ENCODE measurements at regions not wholly inside any gene's neighbourhood (a gene's known extent, or its start where the extent isn't known, plus 50 kb on each side); places are given as distances from the start of the nearest gene placed in this dataset.

- ATAC-seq (no peak), DNase-seq (ENCODE audit: low spot score in 2 of 2) (no peak)
- no peak overlapping the region for H3K4me3 Mint-ChIP-seq
- peaks cover 11% of the 10 kb centered on the region for H3K9me3 Mint-ChIP-seq
- no peaks in the 10 kb centered on the region for H3K4me1 Mint-ChIP-seq
- no peak overlapping the region for H3K27ac Mint-ChIP-seq
- H3K36me3 Mint-ChIP-seq: no peaks in the 10 kb centered on the region
Measured at GRCh38 chr7:137172105-137172590, 171.4 kb downstream of the PTN start.

DNA sequence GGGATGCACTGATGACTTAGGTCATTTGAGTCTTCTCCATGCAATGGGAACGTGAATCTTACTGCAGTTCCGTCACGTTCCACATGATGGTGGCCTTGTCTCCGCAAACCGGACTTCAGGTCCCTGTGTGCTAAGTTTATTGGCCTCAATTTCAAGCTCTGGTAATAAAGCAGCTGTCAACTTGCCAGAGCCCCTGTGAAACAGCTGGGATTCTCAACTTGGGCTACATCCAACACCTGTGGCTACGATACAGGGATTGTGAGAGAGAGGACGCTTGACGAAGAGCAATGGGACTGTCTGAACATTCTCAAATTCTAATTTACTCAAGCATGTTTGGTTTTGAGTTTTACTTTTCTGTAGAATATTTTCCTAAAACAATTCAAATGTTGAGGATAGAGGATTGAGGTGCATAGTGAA is 174.2 kb downstream of the PTN start:
- H3K4me3 Mint-ChIP-seq: no peak overlapping the region

DNA sequence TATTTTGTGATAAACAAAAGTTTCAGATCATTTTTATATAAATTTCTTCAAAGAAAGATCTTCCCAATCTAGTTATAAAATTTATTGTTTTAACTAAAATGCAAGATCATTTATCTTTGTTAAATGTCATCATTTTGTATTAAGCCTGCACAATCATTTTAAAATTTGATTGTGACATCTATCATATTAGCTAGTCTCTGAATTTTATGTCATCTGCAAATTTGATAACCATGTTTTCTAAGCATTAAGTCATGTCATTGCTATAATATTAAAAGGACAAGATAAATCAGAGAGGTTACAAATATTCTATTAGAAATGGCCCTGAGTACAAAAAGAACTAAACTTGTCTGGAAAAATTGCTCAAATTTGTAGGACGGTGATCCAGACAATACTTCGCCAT is 175.9 kb downstream of the PTN start:
- Mint-ChIP-seq H3K36me3 (no peaks in the 10 kb centered on the region), H3K27ac (no peak overlapping the region), H3K9me3 (peaks cover 6% of the 10 kb centered on the region), H3K4me3 (no peak overlapping the region), H3K4me1 (no peaks in the 10 kb centered on the region)
- DNase-seq (ENCODE audit: low spot score in 2 of 2) (no peak), ATAC-seq (no peak)

More for the DNA sequence above, 174.2 kb downstream of the PTN start:
- peaks cover 7% of the 10 kb centered on the region for H3K9me3 Mint-ChIP-seq
- H3K27ac Mint-ChIP-seq: no peak overlapping the region
- ATAC-seq: no peak
- no peak for DNase-seq (ENCODE audit: low spot score in 2 of 2)
- no peaks in the 10 kb centered on the region for H3K36me3 Mint-ChIP-seq
- no peaks in the 10 kb centered on the region for H3K4me1 Mint-ChIP-seq

DNA sequence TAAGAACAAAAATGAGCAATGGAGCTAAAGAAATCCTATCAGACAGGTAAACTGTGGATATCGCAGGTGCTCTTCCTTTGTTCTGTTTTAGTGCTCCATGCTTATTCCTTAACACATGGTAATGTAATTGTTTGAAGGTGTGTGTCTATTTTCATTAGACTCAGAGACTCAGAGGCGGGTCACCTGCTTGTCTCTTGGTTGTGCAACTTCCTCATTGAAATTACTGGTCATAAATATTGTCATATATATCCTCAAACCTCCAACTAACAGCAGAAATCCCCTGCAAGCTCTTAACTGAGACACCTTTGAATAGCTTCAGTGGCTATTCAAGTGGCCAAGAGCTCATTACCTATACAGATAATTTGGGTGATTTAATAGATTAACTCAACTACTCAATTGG is 177.2 kb downstream of the PTN start:
- Mint-ChIP-seq H3K9me3 (peaks cover 8% of the 10 kb centered on the region), H3K4me1 (no peaks in the 10 kb centered on the region), H3K27ac (no peak overlapping the region), H3K36me3 (no peaks in the 10 kb centered on the region), H3K4me3 (no peak overlapping the region)
- ATAC-seq: no peak
- no peak for DNase-seq (ENCODE audit: low spot score in 2 of 2)

DNA sequence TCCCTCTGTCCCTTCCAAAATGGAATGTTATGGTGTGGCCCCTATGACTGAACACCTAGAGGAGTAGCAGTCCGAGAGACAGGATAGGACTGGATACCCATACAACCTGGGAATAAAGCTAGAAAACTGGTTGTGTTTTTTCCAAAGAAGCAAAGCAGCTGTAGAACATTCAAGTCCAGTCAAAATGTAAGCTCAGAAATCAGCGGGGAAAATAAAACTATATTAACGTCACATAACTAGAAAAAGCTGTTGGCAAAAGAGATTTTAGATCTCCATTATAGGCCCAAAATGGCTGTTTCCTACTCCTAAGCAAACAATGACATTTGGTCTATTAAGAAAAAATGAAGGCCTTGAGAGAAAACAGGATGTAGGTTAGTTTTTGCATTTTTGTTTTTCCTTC is 177.7 kb downstream of the PTN start:
- Mint-ChIP-seq H3K4me3 (no peak overlapping the region), H3K36me3 (no peaks in the 10 kb centered on the region), H3K9me3 (peaks cover 13% of the 10 kb centered on the region), H3K27ac (no peak overlapping the region), H3K4me1 (no peaks in the 10 kb centered on the region)
- DNase-seq (ENCODE audit: low spot score in 2 of 2): no peak
- ATAC-seq: no peak

- Mint-ChIP-seq H3K9me3 (peaks cover 15% of the 10 kb centered on the region), H3K27ac (no peak overlapping the region)
- ATAC-seq: no peak
Measured at GRCh38 chr7:137165241-137165640, 178.3 kb downstream of the PTN start.

GRCh38 chr7:137164251-137164650 is 179.3 kb downstream of the PTN start:
- no peak overlapping the region for H3K4me3 Mint-ChIP-seq
- no peak for ATAC-seq
- no peaks in the 10 kb centered on the region for H3K4me1 Mint-ChIP-seq

More at GRCh38 chr7:137165241-137165640, 178.3 kb downstream of the PTN start:
- no peak for DNase-seq (ENCODE audit: low spot score in 2 of 2)
- no peaks in the 10 kb centered on the region for H3K36me3 Mint-ChIP-seq
- no peaks in the 10 kb centered on the region for H3K4me1 Mint-ChIP-seq
- no peak overlapping the region for H3K4me3 Mint-ChIP-seq

DNA sequence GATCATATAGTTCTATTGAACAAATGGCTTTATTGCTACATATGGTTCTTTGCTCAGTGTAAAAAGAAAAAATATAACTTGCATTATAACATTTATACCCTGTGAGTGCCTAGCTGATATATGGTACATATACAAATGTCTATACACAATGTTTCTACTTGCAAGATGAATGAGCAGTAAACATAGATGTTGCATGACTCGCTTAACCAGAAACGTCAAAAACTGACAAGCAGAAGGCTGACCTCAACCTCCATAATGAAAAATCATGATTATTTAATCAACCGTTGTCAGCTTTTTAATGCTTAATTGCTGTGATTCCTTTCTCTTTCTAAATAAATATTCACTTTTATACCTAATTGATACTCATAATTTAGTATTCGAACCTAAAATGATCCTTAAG is 183.3 kb downstream of the PTN start:
- ATAC-seq (no peak), DNase-seq (ENCODE audit: low spot score in 2 of 2) (no peak)
- Mint-ChIP-seq H3K4me3 (no peak overlapping the region), H3K4me1 (no peaks in the 10 kb centered on the region), H3K27ac (no peak overlapping the region), H3K36me3 (no peaks in the 10 kb centered on the region), H3K9me3 (peaks cover 20% of the 10 kb centered on the region)

More at GRCh38 chr7:137164251-137164650, 179.3 kb downstream of the PTN start:
- no peaks in the 10 kb centered on the region for H3K36me3 Mint-ChIP-seq
- no peak for DNase-seq (ENCODE audit: low spot score in 2 of 2)
- H3K27ac Mint-ChIP-seq: no peak overlapping the region
- peaks cover 17% of the 10 kb centered on the region for H3K9me3 Mint-ChIP-seq

DNA sequence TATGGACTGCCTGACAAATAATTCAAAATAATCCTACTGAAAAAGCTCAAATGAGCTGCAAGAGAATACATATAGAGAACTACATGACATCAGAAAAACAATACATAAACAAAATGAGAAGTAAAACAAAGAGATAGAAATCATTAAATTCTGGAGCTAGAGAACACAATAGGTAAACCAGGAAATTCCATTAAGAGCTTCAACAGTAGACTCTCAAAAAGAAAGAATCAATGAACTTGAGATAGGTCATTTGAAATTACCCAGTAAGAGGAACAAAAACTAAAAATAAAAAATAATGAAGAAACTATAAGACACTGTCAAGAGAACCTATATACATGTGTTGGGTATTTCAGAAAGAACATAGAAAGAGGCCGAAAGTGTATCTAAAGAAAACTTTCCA is 186.3 kb downstream of the PTN start:
- H3K27ac Mint-ChIP-seq: no peak overlapping the region
- no peaks in the 10 kb centered on the region for H3K36me3 Mint-ChIP-seq
- no peak overlapping the region for H3K4me3 Mint-ChIP-seq
- H3K9me3 Mint-ChIP-seq: peaks cover 19% of the 10 kb centered on the region
- DNase-seq (ENCODE audit: low spot score in 2 of 2) (no peak), ATAC-seq (no peak)
- no peaks in the 10 kb centered on the region for H3K4me1 Mint-ChIP-seq

- no peak overlapping the region for H3K4me3 Mint-ChIP-seq
- no peak overlapping the region for H3K27ac Mint-ChIP-seq
- no peak for DNase-seq (ENCODE audit: low spot score in 2 of 2)
- no peaks in the 10 kb centered on the region for H3K36me3 Mint-ChIP-seq
- no peaks in the 10 kb centered on the region for H3K4me1 Mint-ChIP-seq
- H3K9me3 Mint-ChIP-seq: peaks cover 7% of the 10 kb centered on the region
- no peak for ATAC-seq
Measured at GRCh38 chr7:137151690-137152052, 191.9 kb downstream of the PTN start.

GRCh38 chr7:137151041-137151689 is 192.4 kb downstream of the PTN start:
- H3K9me3 Mint-ChIP-seq: peaks cover 8% of the 10 kb centered on the region
- no peak for ATAC-seq
- no peak overlapping the region for H3K4me3 Mint-ChIP-seq
- no peaks in the 10 kb centered on the region for H3K36me3 Mint-ChIP-seq
- no peak for DNase-seq (ENCODE audit: low spot score in 2 of 2)
- no peaks in the 10 kb centered on the region for H3K4me1 Mint-ChIP-seq
- no peak overlapping the region for H3K27ac Mint-ChIP-seq

DNA sequence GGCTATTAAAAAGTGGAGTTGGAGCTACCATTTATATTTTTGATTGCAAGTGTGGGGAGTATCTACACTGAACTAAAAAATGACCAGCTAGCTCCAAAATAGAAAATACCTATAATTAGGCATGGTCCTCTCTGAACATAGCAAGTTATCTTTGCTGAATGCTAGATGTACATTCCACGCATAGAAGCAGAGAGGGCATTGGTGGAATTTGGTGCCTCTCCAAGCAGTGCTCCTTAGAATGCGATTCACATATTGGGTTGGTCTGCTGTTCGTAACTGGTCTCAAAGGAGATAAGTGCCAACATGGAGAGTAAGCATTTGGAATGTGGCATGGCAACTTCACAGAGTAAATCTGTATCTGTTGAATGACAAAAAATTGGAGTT is 196.2 kb downstream of the PTN start:
- no peak overlapping the region for H3K27ac Mint-ChIP-seq
- H3K36me3 Mint-ChIP-seq: no peaks in the 10 kb centered on the region
- no peak overlapping the region for H3K4me3 Mint-ChIP-seq

DNA sequence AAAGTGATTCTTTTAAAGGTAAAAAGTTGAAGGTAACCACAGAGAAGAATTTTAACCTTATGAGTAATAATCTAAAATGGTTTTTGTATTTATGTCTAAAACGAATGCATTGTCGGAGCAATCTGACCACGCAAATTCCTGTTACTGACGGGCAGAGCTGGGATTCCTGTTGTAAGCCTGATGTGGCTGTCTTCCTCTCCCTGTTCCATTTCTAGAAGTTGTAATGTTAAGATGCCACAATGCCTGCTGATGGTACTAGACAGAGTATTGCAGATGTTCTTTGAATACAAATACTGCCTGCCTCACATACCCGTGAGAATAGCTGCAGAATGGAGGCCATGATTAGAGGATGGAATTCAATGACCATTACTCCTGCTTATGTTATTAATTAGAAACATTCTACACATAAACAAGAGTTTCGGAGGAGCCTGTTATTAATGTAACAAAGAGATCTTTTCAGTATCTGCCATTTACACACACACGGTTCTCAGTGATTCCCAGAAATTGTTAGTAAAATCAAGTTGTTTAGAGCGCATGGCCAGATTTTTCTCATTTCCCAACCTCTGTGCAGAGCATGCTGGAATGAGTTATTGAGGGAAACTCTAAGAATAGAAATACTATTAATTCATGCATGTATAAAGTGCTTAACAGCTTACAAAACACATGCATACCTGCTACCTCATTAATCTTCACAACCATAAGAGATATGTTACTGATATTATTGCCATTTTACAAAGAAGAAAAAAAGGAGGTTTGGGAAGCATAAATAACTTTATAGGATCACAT is 196.8 kb downstream of the PTN start:
- no peaks in the 10 kb centered on the region for H3K36me3 Mint-ChIP-seq
- H3K4me3 Mint-ChIP-seq: no peak overlapping the region
- H3K27ac Mint-ChIP-seq: no peak overlapping the region
- peaks cover 15% of the 10 kb centered on the region for H3K9me3 Mint-ChIP-seq
- ATAC-seq (no peak), DNase-seq (ENCODE audit: low spot score in 2 of 2) (no peak)
- no peaks in the 10 kb centered on the region for H3K4me1 Mint-ChIP-seq

More for the DNA sequence above, 196.2 kb downstream of the PTN start:
- no peak for DNase-seq (ENCODE audit: low spot score in 2 of 2)
- Mint-ChIP-seq H3K9me3 (peaks cover 15% of the 10 kb centered on the region), H3K4me1 (no peaks in the 10 kb centered on the region)
- ATAC-seq: no peak

- Mint-ChIP-seq H3K4me3 (no peak overlapping the region), H3K9me3 (peaks cover 21% of the 10 kb centered on the region), H3K36me3 (no peaks in the 10 kb centered on the region), H3K27ac (no peak overlapping the region), H3K4me1 (no peaks in the 10 kb centered on the region)
- DNase-seq (ENCODE audit: low spot score in 2 of 2) (no peak), ATAC-seq (no peak)
Measured at GRCh38 chr7:137146012-137146455, 197.5 kb downstream of the PTN start.

DNA sequence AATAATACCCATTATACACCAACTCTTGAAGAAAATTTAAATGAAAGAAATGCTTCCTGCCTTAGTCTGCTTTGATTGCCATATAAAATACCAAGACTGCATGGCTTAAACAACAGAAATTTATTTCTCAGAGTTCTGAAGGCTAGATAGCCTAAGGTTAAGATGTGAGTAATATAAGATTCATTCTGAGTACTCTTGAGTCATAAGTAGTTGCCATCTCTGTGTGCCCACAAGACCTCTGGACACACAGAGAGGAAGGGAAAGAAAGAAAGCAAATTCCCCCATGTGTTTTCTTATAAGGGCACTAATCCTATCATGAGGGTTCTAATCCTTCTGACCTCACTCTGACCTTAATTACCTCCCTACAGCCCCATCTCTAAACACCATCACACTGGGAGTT is 201.2 kb downstream of the PTN start:
- Mint-ChIP-seq H3K36me3 (no peaks in the 10 kb centered on the region), H3K27ac (no peak overlapping the region), H3K4me3 (no peak overlapping the region), H3K4me1 (no peaks in the 10 kb centered on the region), H3K9me3 (peaks cover 27% of the 10 kb centered on the region)
- ATAC-seq: no peak
- DNase-seq (ENCODE audit: low spot score in 2 of 2): no peak
